T-cell (primary cell): ENCODE measurements at regions not wholly inside any gene's neighbourhood (a gene's known extent, or its start where the extent isn't known, plus 50 kb on each side); places are given as distances from the start of the nearest gene placed in this dataset.

Source experiments
- ATAC-seq, 4 experiments: fragments of 200-7000 bp in 3 of 4; fragments of 150-1000 bp in 1 of 4; cut with Tn5 transposase; replicated peaks in 1 of 4; 1 replicate in 3 of 4; 2 replicates in 1 of 4; pipeline ENCODE4 v1.10.0; 2021; ENCODE audit warnings: moderate library complexity in 3 of 4, mild to moderate bottlenecking in 2 of 4, moderate number of reproducible peaks in 1 of 4
- CTCF ChIA-PET, 2 donors: fragments of 300-600 bp; sonication (Branson Sonifier 250); formaldehyde crosslinking; loops; one replicate each; lab custom pipeline; 2022; ENCODE audit warnings: antibody characterized with exemption in 2 of 2; lab: Charles Lee
- POLR2A ChIA-PET, 2 donors: fragments of 300-600 bp; sonication (Branson Sonifier 250); formaldehyde crosslinking; loops; one replicate each; lab custom pipeline; 2022; ENCODE audit warnings: antibody characterized with exemption in 2 of 2; lab: Charles Lee
- DNase-seq, 35 experiments: peaks; one replicate each; pipeline versions ENCODE4 v3.0.0 to v3.0.0-alpha.2; 2013 to 2023
- H3K27ac ChIP-seq: one replicate; pipeline ENCODE4 v1.5.1; 2013; ENCODE audit warnings: low read length
- H3K27me3 ChIP-seq, 2 experiments: replicated peaks in 1 of 2; 1 replicate in 1 of 2; 2 replicates in 1 of 2; pipeline versions ENCODE4 v1.6.1 to v1.7.0; 2013; ENCODE audit warnings: low read length in 1 of 2, mixed read lengths in 1 of 2; ENCODE audit not compliant: control insufficient read depth in 2 of 2, insufficient read depth in 2 of 2; ENCODE audit errors: extremely low read depth in 1 of 2
- H3K36me3 ChIP-seq, 2 donors: 1 replicate in 1 of 2; 2 replicates in 1 of 2; pipeline versions ENCODE4 v1.6.1 to v1.7.0; 2013; ENCODE audit warnings: low read length in 1 of 2; ENCODE audit not compliant: control insufficient read depth in 2 of 2, insufficient read depth in 1 of 2; ENCODE audit errors: extremely low read depth in 1 of 2
- H3K4me1 ChIP-seq, 2 experiments: 1 replicate in 1 of 2; 2 replicates in 1 of 2; pipeline versions ENCODE4 v1.6.1 to v1.7.0; 2013; ENCODE audit warnings: low read length in 2 of 2, mixed read lengths in 1 of 2; ENCODE audit not compliant: insufficient read depth in 2 of 2, control insufficient read depth in 1 of 2; ENCODE audit errors: extremely low read depth in 1 of 2
- H3K4me3 ChIP-seq, 2 donors: 1 replicate in 1 of 2; 2 replicates in 1 of 2; pipeline versions ENCODE4 v1.5.1 to v1.7.0; 2013; ENCODE audit warnings: mild to moderate bottlenecking in 2 of 2, low read length in 1 of 2, moderate library complexity in 1 of 2; ENCODE audit not compliant: control insufficient read depth in 1 of 2; ENCODE audit errors: extremely low read depth in 1 of 2
- H3K9me3 ChIP-seq: 2 replicates; pipeline ENCODE4 v1.7.0; 2013
- H3K27ac Mint-ChIP-seq, 2 donors: one replicate each; pipeline ENCODE4 v1.8.0; 2020 to 2021; ENCODE audit warnings: mild to moderate bottlenecking in 2 of 2, mixed read lengths in 2 of 2
- H3K27me3 Mint-ChIP-seq, 2 donors: one replicate each; pipeline ENCODE4 v1.8.0; 2021 to 2022; ENCODE audit warnings: mixed read lengths in 2 of 2
- H3K36me3 Mint-ChIP-seq: one replicate; pipeline ENCODE4 v1.8.0; 2021; ENCODE audit warnings: mixed read lengths
- H3K4me1 Mint-ChIP-seq, 3 donors: one replicate each; pipeline ENCODE4 v1.8.0; 2020 to 2022; ENCODE audit warnings: mixed read lengths in 3 of 3, mild to moderate bottlenecking in 1 of 3
- H3K4me3 Mint-ChIP-seq, 3 donors: one replicate each; pipeline ENCODE4 v1.8.0; 2020 to 2022; ENCODE audit warnings: mild to moderate bottlenecking in 3 of 3, mixed read lengths in 3 of 3, moderate library complexity in 3 of 3
- H3K9me3 Mint-ChIP-seq, 3 donors: one replicate each; pipeline ENCODE4 v1.8.0; 2020 to 2022; ENCODE audit warnings: mixed read lengths in 3 of 3
- WGBS: methylation state at CpG from one replicate; pipeline ENCODE4 v1.1.5; 2013; ENCODE audit warnings: missing lambda C conversion rate; ENCODE audit not compliant: insufficient coverage; 5-methylcytosine and 5-hydroxymethylcytosine counted together

DNA sequence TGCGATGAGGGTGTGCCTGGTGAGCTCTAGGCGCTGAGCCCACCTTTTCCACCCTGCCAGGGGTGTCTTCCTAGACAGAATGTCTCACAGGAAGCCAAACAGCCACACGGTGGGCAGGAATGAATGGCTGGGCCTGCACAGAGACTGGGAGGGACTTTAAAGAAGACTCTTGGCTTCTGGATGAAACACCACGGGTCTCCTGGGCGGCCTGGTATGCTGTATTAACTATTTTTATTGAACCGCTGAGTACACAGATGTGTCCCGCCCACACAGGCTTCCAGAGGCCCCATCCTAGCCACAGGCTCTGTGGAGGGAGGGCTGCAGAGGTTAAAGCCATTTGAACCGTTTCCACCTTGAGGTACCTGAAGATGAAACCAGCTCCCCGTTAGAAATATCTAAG is 115.2 kb upstream of the CXCL14 start:
- Mint-ChIP-seq H3K36me3 (no peaks in the 10 kb centered on the region), H3K4me3 (no peak overlapping the region), H3K9me3 (no peaks in the 10 kb centered on the region), H3K4me1 (no peaks in the 10 kb centered on the region), H3K27ac (no peak overlapping the region), H3K27me3 (peaks cover 23 to 26% of the 10 kb centered on the region in 2 donors)
- DNase-seq, result no peak
- no peak for ATAC-seq
- H3K36me3 ChIP-seq, result no peaks in the 10 kb centered on the region
- WGBS, result 72% methylated on average over 3 of the region's 9 CpGs
- no peaks in the 10 kb centered on the region for H3K4me1 ChIP-seq
- H3K27ac ChIP-seq, result no peak overlapping the region
- ChIA-PET POLR2A (no interaction called here), CTCF (no interaction called here)
- peaks cover 0 to 24% of the 10 kb centered on the region in 2 experiments for H3K27me3 ChIP-seq
- no peak overlapping the region for H3K4me3 ChIP-seq
- H3K9me3 ChIP-seq, result no peaks in the 10 kb centered on the region

DNA sequence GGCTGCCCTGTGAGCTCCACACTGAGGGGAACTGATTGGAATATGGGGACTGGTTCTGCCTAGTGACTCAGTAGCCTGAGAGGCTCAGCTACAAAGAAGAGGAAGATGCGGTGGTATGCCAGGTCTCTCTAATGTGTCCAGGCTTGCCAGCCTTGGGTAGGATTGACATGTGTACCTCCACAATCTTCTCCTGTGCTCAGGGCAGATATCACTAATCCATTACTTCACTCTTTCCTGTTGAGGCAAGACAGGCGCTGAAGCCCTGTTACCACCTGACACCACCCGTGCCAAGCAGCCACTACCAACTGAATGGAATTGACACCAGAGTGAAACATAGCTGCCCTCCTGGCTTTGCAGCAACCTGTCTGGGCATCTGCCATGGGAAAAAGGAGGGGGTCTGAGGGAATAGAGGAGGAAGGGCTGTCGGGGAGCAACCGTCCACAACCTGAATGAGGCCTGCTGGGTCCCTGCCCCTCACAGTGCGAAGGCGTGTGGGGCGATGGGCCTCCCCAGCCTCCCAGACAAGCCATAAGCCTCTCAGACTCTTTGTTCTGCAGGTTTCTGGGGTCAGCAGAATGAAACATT is 114.7 kb upstream of the CXCL14 start:
- Mint-ChIP-seq H3K27ac (no peak overlapping the region), H3K4me1 (no peaks in the 10 kb centered on the region), H3K27me3 (peaks cover 25 to 28% of the 10 kb centered on the region in 2 donors), H3K36me3 (no peaks in the 10 kb centered on the region), H3K9me3 (no peaks in the 10 kb centered on the region), H3K4me3 (no peak overlapping the region)
- 83% methylated on average over 2 of the region's 8 CpGs for WGBS
- no peaks in the 10 kb centered on the region for H3K9me3 ChIP-seq
- DNase-seq (no peak), ATAC-seq (no peak)
- H3K4me1 ChIP-seq, result no peaks in the 10 kb centered on the region
- POLR2A ChIA-PET, result no interaction called here
- H3K4me3 ChIP-seq, result no peak overlapping the region
- no peaks in the 10 kb centered on the region for H3K36me3 ChIP-seq
- CTCF ChIA-PET, result no interaction called here
- no peak overlapping the region for H3K27ac ChIP-seq
- H3K27me3 ChIP-seq, result peaks cover 2 to 24% of the 10 kb centered on the region in 2 experiments

DNA sequence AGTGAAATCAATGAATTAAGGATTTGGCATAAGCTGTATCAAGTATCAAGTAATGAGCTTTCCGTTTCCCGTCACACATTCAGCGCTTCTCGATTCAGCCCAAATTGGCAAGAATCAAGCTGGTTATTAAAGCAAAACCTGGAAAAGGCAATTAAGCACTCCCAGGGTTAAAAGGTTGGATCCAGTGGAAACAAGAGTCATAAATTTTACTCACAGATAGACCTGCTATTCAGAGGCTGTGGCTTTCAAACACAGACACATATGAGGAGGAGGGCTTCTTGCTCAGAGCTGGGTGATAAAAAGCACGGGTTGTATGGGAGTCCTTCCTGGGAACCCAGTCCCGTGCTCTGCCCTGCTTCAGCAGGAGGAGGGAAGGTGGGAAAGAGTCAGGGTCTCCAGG is 112.3 kb upstream of the CXCL14 start:
- no peak for ATAC-seq
- peaks cover 2 to 16% of the 10 kb centered on the region in 2 experiments for H3K27me3 ChIP-seq
- H3K27ac ChIP-seq, result no peak overlapping the region
- ChIA-PET POLR2A (interaction anchor here in 1 of 2 donors (0.7 kb wide), 1 partner anchor 16 kb away, joined by 5 read pairs; no protein-coding TSS in a partner anchor), CTCF (no interaction called here)
- DNase-seq, result no peak
- Mint-ChIP-seq H3K36me3 (no peaks in the 10 kb centered on the region), H3K9me3 (peaks cover 0 to 3% (median 0%) of the 10 kb centered on the region in 3 donors), H3K4me1 (no peaks in the 10 kb centered on the region), H3K4me3 (no peak overlapping the region), H3K27me3 (peaks cover 26 to 35% of the 10 kb centered on the region in 2 donors), H3K27ac (no peak overlapping the region)
- H3K4me1 ChIP-seq, result no peaks in the 10 kb centered on the region
- 63% methylated on average over 4 of the region's 6 CpGs for WGBS
- no peaks in the 10 kb centered on the region for H3K36me3 ChIP-seq
- H3K4me3 ChIP-seq, result no peak overlapping the region
- no peaks in the 10 kb centered on the region for H3K9me3 ChIP-seq

DNA sequence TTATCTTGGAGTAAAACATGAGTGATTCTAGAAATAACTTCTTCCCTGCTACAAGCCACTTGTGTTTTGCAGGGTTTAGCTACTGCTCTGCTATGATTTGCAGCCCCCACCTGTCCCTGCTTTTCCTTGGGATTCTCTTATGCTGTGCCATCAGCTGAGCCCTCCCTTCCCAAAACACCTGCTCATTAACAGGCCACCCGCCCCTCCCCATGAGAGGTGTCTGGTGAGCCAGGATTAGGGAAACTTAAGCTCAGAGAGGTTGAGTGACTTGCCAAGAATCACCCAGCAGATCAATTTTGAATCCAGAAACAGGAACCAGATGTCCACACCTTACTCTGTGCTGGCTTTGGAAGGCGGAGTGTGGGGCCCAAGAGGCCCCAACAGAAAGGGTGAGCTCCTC is 111.7 kb upstream of the CXCL14 start:
- Mint-ChIP-seq H3K27me3 (peaks cover 22 to 32% of the 10 kb centered on the region in 2 donors), H3K9me3 (peaks cover 0 to 3% (median 0%) of the 10 kb centered on the region in 3 donors), H3K4me3 (no peak overlapping the region), H3K36me3 (no peaks in the 10 kb centered on the region), H3K27ac (no peak overlapping the region), H3K4me1 (no peaks in the 10 kb centered on the region)
- Histone ChIP-seq H3K27ac (no peak overlapping the region), H3K4me1 (no peaks in the 10 kb centered on the region), H3K27me3 (peaks cover 2 to 18% of the 10 kb centered on the region in 2 experiments), H3K9me3 (no peaks in the 10 kb centered on the region), H3K4me3 (no peak overlapping the region), H3K36me3 (no peaks in the 10 kb centered on the region)
- no CpG with 5 or more reads among the region's 2 CpGs for WGBS
- POLR2A ChIA-PET, result no interaction called here
- CTCF ChIA-PET, result no interaction called here
- DNase-seq (no peak), ATAC-seq (no peak)

- H3K9me3 ChIP-seq, result no peaks in the 10 kb centered on the region
- H3K27ac ChIP-seq, result no peak overlapping the region
- Mint-ChIP-seq H3K9me3 (peaks cover 0 to 3% (median 0%) of the 10 kb centered on the region in 3 donors), H3K4me3 (no peak overlapping the region), H3K36me3 (no peaks in the 10 kb centered on the region), H3K27me3 (peaks cover 23 to 32% of the 10 kb centered on the region in 2 donors), H3K4me1 (no peaks in the 10 kb centered on the region), H3K27ac (no peak overlapping the region)
- DNase-seq (no peak), ATAC-seq (no peak)
- no peaks in the 10 kb centered on the region for H3K4me1 ChIP-seq
- peaks cover 2 to 16% of the 10 kb centered on the region in 2 experiments for H3K27me3 ChIP-seq
- no peak overlapping the region for H3K4me3 ChIP-seq
- H3K36me3 ChIP-seq, result no peaks in the 10 kb centered on the region
- 100% methylated on average over 1 of the region's 4 CpGs for WGBS
- ChIA-PET POLR2A (no interaction called here), CTCF (no interaction called here)
Measured at GRCh38 chr5:135689506-135689905, 110.7 kb upstream of the CXCL14 start.

DNA sequence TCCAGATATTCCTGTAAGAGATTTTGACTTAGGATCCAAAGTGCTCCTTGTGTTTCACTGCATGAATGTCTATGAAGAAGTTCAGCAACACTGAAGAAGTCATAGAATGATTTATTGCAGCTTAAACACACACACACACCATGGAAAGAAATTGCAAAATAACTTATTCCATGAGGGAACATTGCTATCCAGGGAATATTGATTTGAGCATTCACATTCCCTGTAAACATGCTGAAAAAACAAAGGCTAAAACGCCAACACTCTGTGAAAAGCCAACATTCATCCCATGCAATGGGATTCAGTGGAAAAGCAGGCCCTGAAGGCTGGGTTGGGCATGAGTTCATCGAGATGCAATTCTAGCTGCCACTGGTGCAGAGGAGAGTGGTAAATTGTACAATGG is 109.6 kb upstream of the CXCL14 start:
- no CpG with 5 or more reads among the region's 2 CpGs for WGBS

More for the DNA sequence above, 109.6 kb upstream of the CXCL14 start:
- ChIA-PET POLR2A (no interaction called here), CTCF (interaction anchor here in 1 of 2 donors (0.6 kb wide), 1 partner anchor 18 kb away, joined by 3 read pairs; no protein-coding TSS in a partner anchor)
- H3K36me3 ChIP-seq, result no peaks in the 10 kb centered on the region
- H3K4me3 ChIP-seq, result no peak overlapping the region
- no peaks in the 10 kb centered on the region for H3K4me1 Mint-ChIP-seq
- no peaks in the 10 kb centered on the region for H3K36me3 Mint-ChIP-seq
- H3K27me3 Mint-ChIP-seq, result peaks cover 23 to 32% of the 10 kb centered on the region in 2 donors
- no peak overlapping the region for H3K4me3 Mint-ChIP-seq
- ATAC-seq (no peak), DNase-seq (no peak)
- no peak overlapping the region for H3K27ac ChIP-seq
- H3K9me3 ChIP-seq, result no peaks in the 10 kb centered on the region
- peaks cover 2 to 13% of the 10 kb centered on the region in 2 experiments for H3K27me3 ChIP-seq
- H3K9me3 Mint-ChIP-seq, result peaks cover 0 to 3% (median 0%) of the 10 kb centered on the region in 3 donors
- no peak overlapping the region for H3K27ac Mint-ChIP-seq
- no peaks in the 10 kb centered on the region for H3K4me1 ChIP-seq
